AG08395 (cell line): ENCODE measurements at regions not wholly inside any gene's neighbourhood (a gene's known extent, or its start where the extent isn't known, plus 50 kb on each side); places are given as distances from the start of the nearest gene placed in this dataset.
A peak's percentile ranks its signal among the peaks of the same experiment; 100 is the strongest.

ENCODE experiments used
- DNase-seq: peaks from one replicate; pipeline ENCODE4 v3.0.0; 2012; ENCODE audit warnings: mixed read lengths, low spot score

GRCh38 chr10:125398270-125398669, 237.9 kb upstream of the CTBP2 start:
- no peak for DNase-seq

GRCh38 chr10:125397608-125398007, 237.2 kb upstream of the CTBP2 start:
- no peak for DNase-seq

GRCh38 chr10:125396676-125397075, 236.3 kb upstream of the CTBP2 start:
- peak; percentile 44 for DNase-seq

- DNase-seq: no peak
These were observed 232.2 kb upstream of the CTBP2 start for GRCh38 chr10:125392609-125393008.

GRCh38 chr10:125392154-125392553, 231.8 kb upstream of the CTBP2 start:
- no peak for DNase-seq

GRCh38 chr10:125389648-125390047, 229.3 kb upstream of the CTBP2 start:
- no peak for DNase-seq

GRCh38 chr10:125379592-125379991, 219.2 kb upstream of the CTBP2 start:
- DNase-seq: no peak

GRCh38 chr10:125377368-125377767, 217.0 kb upstream of the CTBP2 start:
- peak; percentile 41 for DNase-seq

- DNase-seq: no peak
These were observed 214.8 kb upstream of the CTBP2 start for GRCh38 chr10:125375210-125375609.

- no peak for DNase-seq
These were observed 213.2 kb upstream of the CTBP2 start for GRCh38 chr10:125373546-125373945.

- DNase-seq: no peak
These were observed 210.2 kb upstream of the CTBP2 start for GRCh38 chr10:125370578-125370977.

- DNase-seq: no peak
These were observed 209.3 kb upstream of the CTBP2 start for GRCh38 chr10:125369382-125370326.

GRCh38 chr10:125368146-125368545, 207.8 kb upstream of the CTBP2 start:
- DNase-seq: no peak

GRCh38 chr10:125363791-125364190, 203.4 kb upstream of the CTBP2 start:
- DNase-seq: no peak

GRCh38 chr10:125362950-125363349, 202.6 kb upstream of the CTBP2 start:
- no peak for DNase-seq

GRCh38 chr10:125359401-125359800, 199.0 kb upstream of the CTBP2 start:
- DNase-seq: no peak

- no peak for DNase-seq
These were observed 195.3 kb upstream of the CTBP2 start for GRCh38 chr10:125355657-125356056.

GRCh38 chr10:125350519-125350918, 190.2 kb upstream of the CTBP2 start:
- no peak for DNase-seq

GRCh38 chr10:125348536-125348935, 188.2 kb upstream of the CTBP2 start:
- no peak for DNase-seq

- no peak for DNase-seq
These were observed 184.3 kb upstream of the CTBP2 start for GRCh38 chr10:125344573-125345171.

GRCh38 chr10:125343983-125344382, 183.6 kb upstream of the CTBP2 start:
- DNase-seq: no peak

- DNase-seq: peak; percentile 30
These were observed 183.0 kb upstream of the CTBP2 start for GRCh38 chr10:125343118-125343925.

- no peak for DNase-seq
These were observed 181.2 kb upstream of the CTBP2 start for GRCh38 chr10:125341611-125342010.
